ENCODE measurements at regions not wholly inside any gene's neighbourhood (a gene's known extent, or its start where the extent isn't known, plus 50 kb on each side); places are given as distances from the start of the nearest gene placed in this dataset.
"Not testable (repeated sequence)": the region's sequence is repeated elsewhere in the genome, so short reads cannot be mapped to it uniquely, and the experiment has no call there.

- no peak for DNase-seq
These were observed 315.6 kb downstream of the SLITRK5 start for GRCh38 chr13:87986639-87987250.

GRCh38 chr13:87998081-87998480, 326.9 kb downstream of the SLITRK5 start:
- no peak for DNase-seq

GRCh38 chr13:87999240-87999700, 328.1 kb downstream of the SLITRK5 start:
- DNase-seq = no peak

- no peak for DNase-seq
These were observed 328.6 kb downstream of the SLITRK5 start for GRCh38 chr13:87999788-88000187.

GRCh38 chr13:88000239-88000638, 329.1 kb downstream of the SLITRK5 start:
- no peak for DNase-seq

- no peak for DNase-seq
These were observed 329.6 kb downstream of the SLITRK5 start for GRCh38 chr13:88000787-88001186.

- DNase-seq = no peak
These were observed 334.0 kb downstream of the SLITRK5 start for GRCh38 chr13:88005188-88005587.

GRCh38 chr13:88014527-88014926, 343.4 kb downstream of the SLITRK5 start:
- DNase-seq = no peak

- DNase-seq = no peak
These were observed 351.4 kb downstream of the SLITRK5 start for GRCh38 chr13:88022431-88023208.

GRCh38 chr13:88026241-88026640, 355.1 kb downstream of the SLITRK5 start:
- no peak for DNase-seq

- no peak for DNase-seq
These were observed 360.9 kb downstream of the SLITRK5 start for GRCh38 chr13:88031980-88032559.

- not testable (repeated sequence) for DNase-seq
These were observed 365.0 kb downstream of the SLITRK5 start for GRCh38 chr13:88036205-88036604.

GRCh38 chr13:88042489-88042888, 371.3 kb downstream of the SLITRK5 start:
- DNase-seq = no peak

GRCh38 chr13:88051746-88052482, 380.7 kb downstream of the SLITRK5 start:
- no peak for DNase-seq

- DNase-seq = no peak
These were observed 392.6 kb downstream of the SLITRK5 start for GRCh38 chr13:88063741-88064140.

GRCh38 chr13:88066847-88067246, 395.7 kb downstream of the SLITRK5 start:
- DNase-seq = no peak

- no peak for DNase-seq
These were observed 397.1 kb downstream of the SLITRK5 start for GRCh38 chr13:88068316-88068715.

GRCh38 chr13:88068975-88069374, 397.8 kb downstream of the SLITRK5 start:
- no peak for DNase-seq

- DNase-seq = no peak
These were observed 400.2 kb downstream of the SLITRK5 start for GRCh38 chr13:88071371-88071770.

GRCh38 chr13:88074794-88075510, 403.8 kb downstream of the SLITRK5 start:
- DNase-seq = no peak

GRCh38 chr13:88085036-88085435, 413.9 kb downstream of the SLITRK5 start:
- no peak for DNase-seq

- DNase-seq = no peak
These were observed 415.4 kb downstream of the SLITRK5 start for GRCh38 chr13:88086577-88086976.

- no peak for DNase-seq
These were observed 426.4 kb downstream of the SLITRK5 start for GRCh38 chr13:88097541-88097940.
